OCI-LY7 (cell line): ENCODE measurements at regions not wholly inside any gene's neighbourhood (a gene's known extent, or its start where the extent isn't known, plus 50 kb on each side); places are given as distances from the start of the nearest gene placed in this dataset.

Experiments used
- CTCF ChIP-seq: fragments of 200-600 bp; sonication (generic); conservative IDR thresholded peaks from 2 replicates; pipeline ENCODE4 v1.5.1; 2014; ENCODE audit warnings: mild to moderate bottlenecking, antibody characterized with exemption, low read length, moderate library complexity, mixed read lengths
- EZH2phosphoT487 ChIP-seq: fragments of 200-600 bp; sonication (generic); IDR thresholded peaks from 2 replicates; pipeline ENCODE4 v1.6.1; 2018; ENCODE audit warnings: low read depth, borderline replicate concordance, mild to moderate bottlenecking, mixed run types, antibody characterized with exemption, low read length, moderate library complexity, mixed read lengths

- no peak for TF ChIP-seq CTCF
- TF ChIP-seq EZH2phosphoT487 = no peak
These were observed 118.5 kb upstream of the FRMD6 start for GRCh38 chr14:51533160-51533559.
